GM12875 (cell line): ENCODE measurements at regions not wholly inside any gene's neighbourhood (a gene's known extent, or its start where the extent isn't known, plus 50 kb on each side); places are given as distances from the start of the nearest gene placed in this dataset.

Experiments
- H3K4me3 ChIP-seq: one replicate; pipeline ENCODE4 v1.5.1; 2011; ENCODE audit warnings: low read depth, low read length, control low read depth
- TF ChIP-seq, protein P1 (sequence below): IDR thresholded peaks from 2 replicates; pipeline ENCODE4 v1.5.1; 2011; ENCODE audit warnings: low read depth, mild to moderate bottlenecking, control low read depth, inconsistent platforms, low read length, moderate library complexity, borderline replicate concordance; ENCODE audit not compliant: insufficient read depth

DNA sequence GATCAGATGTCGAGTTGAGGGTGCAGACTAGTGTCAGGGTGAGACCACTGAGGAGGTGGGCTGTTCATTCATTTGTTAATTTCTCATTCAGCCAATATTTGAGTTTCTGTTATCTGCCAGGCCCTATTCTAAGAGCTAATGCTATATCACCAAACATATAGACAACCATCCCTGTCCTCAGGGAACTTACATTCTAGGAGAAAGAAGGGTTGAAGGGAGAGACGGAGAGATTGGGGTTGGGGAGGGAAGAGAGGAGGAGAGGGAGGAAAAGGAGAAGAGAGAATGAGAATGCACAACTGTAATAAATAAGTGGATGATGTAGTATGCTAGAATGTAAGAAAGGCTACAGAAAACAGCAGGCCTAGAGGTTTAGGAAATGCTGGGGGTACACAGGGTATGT lies 129.9 kb upstream of the PITX1 start:
- no peak overlapping the region for H3K4me3 ChIP-seq
- TF ChIP-seq, protein P1, sequence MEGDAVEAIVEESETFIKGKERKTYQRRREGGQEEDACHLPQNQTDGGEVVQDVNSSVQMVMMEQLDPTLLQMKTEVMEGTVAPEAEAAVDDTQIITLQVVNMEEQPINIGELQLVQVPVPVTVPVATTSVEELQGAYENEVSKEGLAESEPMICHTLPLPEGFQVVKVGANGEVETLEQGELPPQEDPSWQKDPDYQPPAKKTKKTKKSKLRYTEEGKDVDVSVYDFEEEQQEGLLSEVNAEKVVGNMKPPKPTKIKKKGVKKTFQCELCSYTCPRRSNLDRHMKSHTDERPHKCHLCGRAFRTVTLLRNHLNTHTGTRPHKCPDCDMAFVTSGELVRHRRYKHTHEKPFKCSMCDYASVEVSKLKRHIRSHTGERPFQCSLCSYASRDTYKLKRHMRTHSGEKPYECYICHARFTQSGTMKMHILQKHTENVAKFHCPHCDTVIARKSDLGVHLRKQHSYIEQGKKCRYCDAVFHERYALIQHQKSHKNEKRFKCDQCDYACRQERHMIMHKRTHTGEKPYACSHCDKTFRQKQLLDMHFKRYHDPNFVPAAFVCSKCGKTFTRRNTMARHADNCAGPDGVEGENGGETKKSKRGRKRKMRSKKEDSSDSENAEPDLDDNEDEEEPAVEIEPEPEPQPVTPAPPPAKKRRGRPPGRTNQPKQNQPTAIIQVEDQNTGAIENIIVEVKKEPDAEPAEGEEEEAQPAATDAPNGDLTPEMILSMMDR = no peak

DNA sequence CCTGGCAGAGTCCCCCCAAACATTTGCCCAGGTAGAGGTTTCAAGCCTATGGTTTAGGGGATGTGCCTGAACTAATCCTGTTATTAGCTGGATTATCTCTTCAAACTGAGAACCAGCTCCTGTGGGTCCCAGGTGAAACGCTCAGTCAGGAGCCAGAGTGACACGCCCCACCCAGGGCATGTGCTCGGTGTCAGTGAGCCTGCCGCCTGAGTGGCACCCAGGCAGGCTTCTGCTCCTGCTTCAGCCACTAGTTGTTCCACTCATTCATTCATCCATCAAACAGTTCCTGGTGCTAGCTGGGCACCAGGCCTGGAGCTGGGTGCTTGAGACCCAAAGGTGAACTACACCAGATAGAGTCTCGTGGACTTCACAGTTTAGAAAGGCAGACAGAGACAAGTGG lies 129.4 kb upstream of the PITX1 start:
- TF ChIP-seq, protein P1 = no peak
- H3K4me3 ChIP-seq = no peak overlapping the region

DNA sequence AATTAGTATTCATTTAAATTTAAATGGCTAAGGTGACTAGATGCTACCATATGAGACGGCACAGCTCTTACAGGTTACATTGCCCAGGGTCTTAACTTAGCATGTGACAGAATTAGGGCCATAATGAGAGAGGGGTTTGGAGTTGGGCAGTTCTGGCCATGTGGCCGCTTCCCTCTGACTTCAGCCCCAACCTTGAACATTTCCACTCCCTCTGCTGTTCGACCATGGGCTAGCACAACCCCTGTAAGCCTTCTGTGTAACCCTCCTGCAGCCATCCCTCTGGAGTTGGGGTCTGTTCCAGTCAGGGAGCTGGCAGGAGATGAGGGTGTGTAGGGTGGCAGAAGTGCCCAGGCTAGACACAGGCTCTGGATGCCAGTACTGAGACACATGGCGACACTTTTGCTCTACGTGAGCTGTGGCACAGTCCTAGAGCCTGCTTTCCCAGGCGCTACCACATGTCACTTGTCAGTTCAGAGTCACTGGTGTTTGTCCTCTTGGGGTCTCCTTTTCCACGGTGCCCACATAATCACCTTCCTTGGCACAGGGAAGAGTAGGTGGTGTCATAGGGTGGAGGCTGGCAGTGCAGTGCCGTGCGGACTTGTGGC lies 128.7 kb upstream of the PITX1 start:
- H3K4me3 ChIP-seq = no peak overlapping the region
- TF ChIP-seq, protein P1 = no peak

DNA sequence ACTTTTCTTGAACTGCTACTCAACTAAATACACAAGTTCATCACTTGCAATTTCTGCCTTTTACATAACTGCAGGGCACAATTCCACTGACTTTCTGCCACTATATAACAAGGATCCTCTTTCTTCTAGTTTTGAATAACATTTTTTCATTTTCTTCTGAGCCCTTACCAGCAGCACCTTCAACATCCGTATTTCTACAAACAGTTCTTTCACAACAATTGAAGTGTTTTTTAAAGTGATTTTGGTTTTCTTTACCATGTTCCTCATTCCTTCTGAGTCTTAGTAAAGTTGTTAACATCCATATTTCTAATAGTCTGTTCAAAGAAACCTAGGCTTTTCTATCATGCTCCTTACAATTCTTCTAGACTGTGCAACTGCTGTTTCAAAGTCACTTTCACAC lies 127.2 kb upstream of the PITX1 start:
- TF ChIP-seq, protein P1 = no peak
- no peak overlapping the region for H3K4me3 ChIP-seq

DNA sequence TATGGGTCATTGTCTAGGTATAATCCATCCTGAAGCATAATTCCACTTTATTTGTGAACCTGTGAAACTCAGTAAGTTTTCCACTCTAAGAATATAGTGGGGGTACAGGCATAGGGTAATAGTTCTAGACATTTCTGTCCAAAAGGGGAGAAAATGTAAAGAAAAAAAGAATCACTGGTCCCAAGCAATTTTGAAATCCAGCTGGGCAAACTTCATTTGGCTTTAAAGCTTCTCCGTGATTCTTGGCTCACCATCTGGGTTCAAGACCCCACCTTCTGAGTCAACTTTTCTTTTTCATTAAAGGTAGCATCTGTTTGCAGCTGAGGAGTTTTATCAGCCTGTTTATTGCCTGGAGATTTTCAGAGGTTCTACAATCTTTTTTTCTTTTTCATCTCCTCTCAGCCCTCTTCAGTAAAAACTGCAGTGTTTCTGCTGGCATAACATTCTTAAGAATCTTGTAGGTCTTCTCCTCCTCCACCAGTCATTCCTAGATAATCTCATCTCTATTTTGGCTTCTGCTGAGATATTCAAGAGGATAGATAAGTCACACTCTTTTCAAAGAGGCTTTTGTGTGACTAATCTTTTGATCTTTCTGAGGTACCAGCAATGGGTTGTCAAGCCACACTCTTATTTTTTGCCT lies 126.1 kb upstream of the PITX1 start:
- H3K4me3 ChIP-seq = no peak overlapping the region
- TF ChIP-seq, protein P1 = no peak

DNA sequence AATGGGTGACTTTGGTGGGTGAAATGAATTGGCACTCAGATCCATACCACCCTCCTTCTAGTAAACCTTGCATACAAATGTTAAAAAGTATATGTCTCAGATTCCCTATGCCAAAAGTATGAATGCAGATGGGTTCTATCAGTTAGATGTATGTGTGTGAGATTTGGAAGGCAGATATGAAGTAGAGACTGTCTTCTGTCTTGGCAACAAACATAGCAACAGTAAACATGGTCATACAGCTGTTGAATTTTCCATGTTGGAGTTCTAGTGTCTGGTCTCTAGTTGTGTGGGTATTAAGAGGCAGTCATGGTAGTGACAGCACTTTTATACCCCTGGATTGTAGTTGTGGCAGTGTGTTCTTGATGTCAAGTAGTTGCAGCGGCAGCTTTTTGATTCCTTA lies 125.6 kb upstream of the PITX1 start:
- TF ChIP-seq, protein P1 = no peak
- H3K4me3 ChIP-seq = no peak overlapping the region

DNA sequence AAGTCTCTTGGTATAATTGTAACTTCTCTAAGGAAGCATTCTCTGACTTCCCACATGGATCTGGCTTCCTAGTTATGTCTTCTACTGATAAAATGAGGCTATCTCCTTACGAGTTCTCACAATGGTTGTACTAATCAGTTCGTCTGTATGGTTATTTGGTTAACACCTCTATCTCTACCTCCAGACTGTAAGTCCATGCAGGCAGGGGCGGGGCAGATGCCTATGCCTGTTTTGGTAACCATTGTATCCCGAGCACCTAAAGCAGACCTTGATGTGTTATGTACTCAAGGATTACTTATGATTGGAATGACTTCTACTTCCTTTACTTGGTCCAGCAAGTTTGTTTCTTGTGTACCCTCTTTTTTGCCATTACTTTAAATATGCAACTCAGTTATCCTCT lies 125.0 kb upstream of the PITX1 start:
- TF ChIP-seq, protein P1 = no peak
- no peak overlapping the region for H3K4me3 ChIP-seq
